Endodermal cell (in vitro differentiated cells): ENCODE measurements at regions not wholly inside any gene's neighbourhood (a gene's known extent, or its start where the extent isn't known, plus 50 kb on each side); places are given as distances from the start of the nearest gene placed in this dataset.
"Not testable (repeated sequence)": the region's sequence is repeated elsewhere in the genome, so short reads cannot be mapped to it uniquely, and the experiment has no call there.

ENCODE experiments used
- DNase-seq: peaks from one replicate; pipeline ENCODE4 v3.0.0-alpha.2; 2017
- H3K27ac ChIP-seq: 2 replicates; pipeline ENCODE4 v1.5.1; 2013; ENCODE audit warnings: mild to moderate bottlenecking, low read depth, low read length, moderate library complexity
- H3K27me3 ChIP-seq: 2 replicates; pipeline ENCODE4 v1.6.1; 2013; ENCODE audit warnings: mild to moderate bottlenecking, low read length, moderate library complexity; ENCODE audit not compliant: insufficient read depth, control insufficient read depth, poor library complexity, severe bottlenecking
- H3K36me3 ChIP-seq: 2 replicates; pipeline ENCODE4 v1.7.0; 2013; ENCODE audit warnings: mild to moderate bottlenecking, low read length, moderate library complexity; ENCODE audit not compliant: control insufficient read depth, insufficient read depth
- H3K4me1 ChIP-seq: one replicate; pipeline ENCODE4 v1.7.0; 2013; ENCODE audit warnings: low read length; ENCODE audit not compliant: control insufficient read depth, insufficient read depth
- H3K4me3 ChIP-seq: 2 replicates; pipeline ENCODE4 v1.5.1; 2013; ENCODE audit warnings: mild to moderate bottlenecking, low read length, moderate library complexity
- H3K9ac ChIP-seq: 2 replicates; pipeline ENCODE4 v1.6.1; 2013; ENCODE audit warnings: mild to moderate bottlenecking, low read length, moderate library complexity; ENCODE audit not compliant: poor library complexity, severe bottlenecking; ENCODE audit errors: extremely low read depth
- H3K9me3 ChIP-seq: 2 replicates; pipeline ENCODE4 v1.6.1; 2013; ENCODE audit warnings: mild to moderate bottlenecking, low read length, moderate library complexity; ENCODE audit not compliant: control insufficient read depth
- H3K27ac Mint-ChIP-seq: 2 replicates; pipeline ENCODE4 v1.8.0; 2020; ENCODE audit warnings: mixed read lengths
- H3K27me3 Mint-ChIP-seq: 2 replicates; pipeline ENCODE4 v1.8.0; 2021; ENCODE audit warnings: mild to moderate bottlenecking, mixed read lengths; ENCODE audit not compliant: insufficient read depth
- H3K36me3 Mint-ChIP-seq: 2 replicates; pipeline ENCODE4 v1.8.0; 2020; ENCODE audit warnings: low read depth, mixed read lengths
- H3K4me1 Mint-ChIP-seq: 2 replicates; pipeline ENCODE4 v1.8.0; 2020; ENCODE audit warnings: mixed read lengths
- H3K4me3 Mint-ChIP-seq: 2 replicates; pipeline ENCODE4 v1.8.0; 2020; ENCODE audit warnings: mild to moderate bottlenecking, moderate library complexity, mixed read lengths
- H3K9me3 Mint-ChIP-seq: 2 replicates; pipeline ENCODE4 v1.8.0; 2020; ENCODE audit warnings: mild to moderate bottlenecking, mixed read lengths
- WGBS, 2 experiments: methylation state at CpG; one replicate each; pipeline versions ENCODE4 v1.1.5 to v1.1.7; 2013; ENCODE audit warnings: missing lambda C conversion rate in 2 of 2, mixed read lengths in 1 of 2; ENCODE audit not compliant: insufficient coverage in 1 of 2, insufficient read length in 1 of 2; 5-methylcytosine and 5-hydroxymethylcytosine counted together

DNA sequence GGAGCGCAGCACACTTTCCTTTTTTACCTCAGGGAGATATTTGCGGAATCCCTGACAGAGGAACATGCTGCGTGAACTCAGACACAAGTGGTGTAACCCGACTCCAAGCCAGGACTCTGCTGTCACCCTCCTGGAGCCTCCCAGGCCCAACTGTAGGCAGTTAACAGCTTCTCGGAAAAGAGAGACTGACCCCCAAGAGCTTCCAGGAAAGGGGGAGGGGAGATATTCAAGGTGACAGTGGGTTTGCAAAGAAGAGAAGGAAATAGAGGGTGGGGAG, 103.1 kb upstream of the NBPF26 start:
- H3K4me3 ChIP-seq, H3K9ac ChIP-seq, DNase-seq, H3K4me1 Mint-ChIP-seq, H3K36me3 Mint-ChIP-seq, H3K4me1 ChIP-seq, H3K27me3 Mint-ChIP-seq, H3K27ac ChIP-seq, H3K36me3 ChIP-seq, H3K27me3 ChIP-seq, H3K4me3 Mint-ChIP-seq, H3K9me3 ChIP-seq, H3K9me3 Mint-ChIP-seq, H3K27ac Mint-ChIP-seq: not testable (repeated sequence)
- no CpG with 5 or more reads among the region's 5 CpGs for WGBS, 2 experiments

DNA sequence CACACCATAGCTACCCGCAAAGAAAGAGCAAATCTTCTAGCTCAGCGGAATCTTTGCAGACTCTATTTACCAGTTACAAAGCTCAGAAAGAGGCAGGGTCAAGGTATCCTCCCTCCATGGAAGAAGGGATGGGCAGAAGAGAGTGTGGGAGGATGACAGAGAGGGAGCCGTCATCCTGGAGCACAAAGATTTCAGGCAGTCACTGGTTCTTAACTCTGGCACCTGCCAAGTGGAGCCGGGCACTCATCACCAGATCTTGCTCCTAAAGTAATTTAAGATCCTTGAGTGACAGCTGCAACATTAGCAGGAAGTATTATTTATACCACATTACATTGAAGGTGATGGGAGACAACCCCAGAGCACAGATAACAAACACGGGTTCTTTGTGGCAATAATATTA, 102.5 kb upstream of the NBPF26 start:
- not testable (repeated sequence) for H3K4me1 Mint-ChIP-seq, H3K9me3 Mint-ChIP-seq, H3K27me3 ChIP-seq, H3K27ac ChIP-seq, H3K9me3 ChIP-seq, H3K27me3 Mint-ChIP-seq, H3K36me3 ChIP-seq, H3K4me3 ChIP-seq, DNase-seq, H3K27ac Mint-ChIP-seq, H3K4me1 ChIP-seq, H3K36me3 Mint-ChIP-seq, H3K4me3 Mint-ChIP-seq, H3K9ac ChIP-seq
- WGBS, 2 experiments: no CpG with 5 or more reads among the region's 5 CpGs

DNA sequence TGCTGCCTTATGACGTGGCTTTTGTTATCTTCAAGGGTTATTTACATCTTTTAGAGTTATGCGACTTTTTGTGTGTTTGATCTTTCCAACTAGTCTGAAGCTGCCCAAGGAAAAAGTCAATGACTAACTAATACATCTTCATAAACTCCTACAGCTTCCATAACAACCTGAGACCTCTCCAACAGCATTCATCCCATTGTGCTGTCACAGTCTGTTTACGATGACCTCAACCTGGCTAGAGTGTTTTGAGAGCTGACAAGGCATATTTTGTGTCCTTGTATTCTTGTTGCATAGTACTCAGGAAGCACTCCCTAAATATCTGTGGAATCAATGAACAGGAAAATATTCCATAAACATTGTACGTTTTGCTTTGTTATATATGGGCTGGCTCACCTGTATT, 100.2 kb upstream of the NBPF26 start:
- not testable (repeated sequence) for H3K4me1 ChIP-seq, H3K9me3 ChIP-seq, H3K4me3 Mint-ChIP-seq, H3K36me3 Mint-ChIP-seq, H3K27me3 ChIP-seq, H3K4me3 ChIP-seq, H3K27me3 Mint-ChIP-seq, H3K36me3 ChIP-seq, H3K27ac ChIP-seq, H3K9me3 Mint-ChIP-seq, DNase-seq, H3K4me1 Mint-ChIP-seq, H3K27ac Mint-ChIP-seq, H3K9ac ChIP-seq
- no CpG with 5 or more reads among the region's 4 CpGs for WGBS, 2 experiments

DNA sequence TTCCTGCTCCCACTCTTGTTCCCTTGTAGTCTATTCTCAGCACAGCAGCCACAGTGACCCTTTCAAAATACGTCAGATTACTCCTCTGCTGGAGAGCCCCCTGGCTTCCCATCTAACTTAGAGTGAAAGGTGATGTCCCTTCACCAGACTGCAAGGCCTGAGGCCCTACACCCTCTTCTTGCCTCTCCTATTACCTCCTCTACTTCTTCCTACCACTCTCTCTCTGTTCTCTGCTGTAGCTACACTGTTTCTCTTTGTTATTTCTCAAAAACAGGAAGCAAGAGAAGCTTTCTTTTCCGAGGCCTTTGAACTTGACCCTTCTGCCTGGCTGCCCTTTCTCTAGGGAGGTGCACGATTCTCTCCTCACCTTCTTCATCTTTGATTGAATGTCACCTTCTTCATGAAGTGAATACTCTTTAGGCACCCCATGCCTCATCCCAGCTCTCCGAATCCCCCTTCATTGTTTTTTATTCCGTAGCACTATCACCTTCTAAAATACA, 99.1 kb upstream of the NBPF26 start:
- H3K9me3 ChIP-seq, H3K9me3 Mint-ChIP-seq, H3K27me3 Mint-ChIP-seq, H3K27ac ChIP-seq, H3K27ac Mint-ChIP-seq, H3K4me3 ChIP-seq, H3K4me3 Mint-ChIP-seq, H3K4me1 Mint-ChIP-seq, H3K4me1 ChIP-seq, H3K36me3 Mint-ChIP-seq, H3K27me3 ChIP-seq, H3K36me3 ChIP-seq, H3K9ac ChIP-seq: not testable (repeated sequence)
- 75% methylated on average over 1 of the region's 5 CpGs; no CpG with 5 or more reads in 1 of the 2 experiments for WGBS, 2 experiments
- DNase-seq: peak; percentile 3

DNA sequence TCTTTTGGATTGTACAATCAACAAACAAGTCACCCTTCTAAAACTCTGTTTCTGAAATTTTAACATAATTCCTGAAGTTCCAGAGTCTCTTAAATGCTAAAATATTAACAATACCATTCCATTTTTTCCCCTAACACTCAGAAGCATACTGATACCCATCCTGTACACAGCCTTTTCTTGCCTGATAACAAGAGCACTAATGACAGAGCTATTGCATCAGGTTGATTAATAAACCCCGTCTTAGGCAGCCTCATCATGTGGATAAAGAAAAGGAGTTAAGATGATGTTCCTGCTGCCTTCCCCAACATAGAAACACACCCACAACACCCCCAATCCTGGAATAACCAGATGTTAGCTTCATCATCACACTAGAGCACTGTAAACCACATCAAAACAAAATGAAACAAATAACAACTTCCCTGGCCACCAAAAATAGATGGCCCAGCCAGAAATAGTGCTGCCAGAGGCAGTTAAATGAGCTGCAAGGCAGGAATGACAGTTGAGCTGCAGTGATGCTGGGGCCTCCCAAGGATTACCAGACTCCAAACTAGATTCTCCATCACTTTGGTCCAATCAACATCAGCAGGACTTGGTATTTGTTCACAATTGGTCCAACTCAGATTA, 93.8 kb upstream of the NBPF26 start:
- H3K4me3 ChIP-seq, H3K36me3 Mint-ChIP-seq, H3K4me1 ChIP-seq, H3K4me3 Mint-ChIP-seq, H3K27me3 ChIP-seq, H3K9ac ChIP-seq, H3K36me3 ChIP-seq, H3K27ac Mint-ChIP-seq, H3K4me1 Mint-ChIP-seq, H3K27me3 Mint-ChIP-seq, H3K9me3 Mint-ChIP-seq, H3K9me3 ChIP-seq, H3K27ac ChIP-seq, DNase-seq: not testable (repeated sequence)
- WGBS, 2 experiments: no CpG with 5 or more reads among the region's 1 CpG

DNA sequence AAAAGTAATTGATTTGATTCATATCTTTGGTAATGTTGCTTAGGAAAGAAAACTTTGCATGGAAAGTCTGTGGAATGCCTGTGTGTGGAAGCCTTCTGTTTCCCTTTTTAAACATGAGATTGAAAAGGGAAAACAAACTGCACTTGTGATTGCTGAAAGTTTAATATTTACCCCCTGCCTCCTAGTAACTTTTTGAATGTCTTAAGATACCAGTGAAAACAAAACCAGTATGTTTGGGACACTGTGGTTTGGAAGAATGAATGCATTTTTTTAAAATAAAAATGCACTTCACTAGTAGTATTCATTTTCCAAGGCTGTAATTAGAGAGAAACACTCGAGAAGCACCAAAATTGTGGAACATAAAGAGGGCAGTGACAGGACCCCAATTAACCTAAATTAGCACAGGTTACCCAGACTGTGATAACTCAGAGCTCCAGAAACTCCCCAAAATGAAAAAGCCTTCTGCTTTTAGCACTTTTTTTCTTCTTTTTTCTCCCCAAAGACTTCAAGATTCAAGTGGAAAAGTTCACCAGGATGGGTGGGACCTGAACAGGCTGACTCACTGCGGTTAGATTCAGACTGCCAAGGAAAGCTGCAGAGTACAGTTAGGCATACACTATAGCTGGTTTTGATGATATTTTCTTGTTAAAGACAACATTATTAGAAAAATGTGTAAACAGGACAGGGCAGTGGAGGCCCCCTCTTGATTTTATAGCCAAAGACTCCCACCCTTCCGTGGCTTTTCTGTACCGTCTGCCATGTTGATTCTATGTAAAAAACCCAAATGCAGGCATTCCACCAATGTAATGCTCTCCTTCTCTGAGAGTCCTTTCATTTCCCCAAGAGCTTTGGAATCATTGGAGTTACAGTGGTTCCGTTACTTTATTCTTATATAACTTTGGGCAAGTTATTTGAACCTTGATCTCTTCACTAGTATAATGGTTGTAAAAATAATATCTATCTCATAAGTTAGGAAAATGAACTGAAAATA, 88.6 kb upstream of the NBPF26 start:
- not testable (repeated sequence) for H3K4me3 Mint-ChIP-seq, H3K9me3 Mint-ChIP-seq, H3K27me3 ChIP-seq, H3K4me1 ChIP-seq, H3K27me3 Mint-ChIP-seq, H3K36me3 ChIP-seq, H3K4me1 Mint-ChIP-seq, H3K4me3 ChIP-seq, H3K36me3 Mint-ChIP-seq, H3K9ac ChIP-seq, H3K9me3 ChIP-seq, H3K27ac Mint-ChIP-seq, DNase-seq, H3K27ac ChIP-seq
- no CpG with 5 or more reads among the region's 5 CpGs for WGBS, 2 experiments
